ENCODE measurements at regions not wholly inside any gene's neighbourhood (a gene's known extent, or its start where the extent isn't known, plus 50 kb on each side); places are given as distances from the start of the nearest gene placed in this dataset.

DNA sequence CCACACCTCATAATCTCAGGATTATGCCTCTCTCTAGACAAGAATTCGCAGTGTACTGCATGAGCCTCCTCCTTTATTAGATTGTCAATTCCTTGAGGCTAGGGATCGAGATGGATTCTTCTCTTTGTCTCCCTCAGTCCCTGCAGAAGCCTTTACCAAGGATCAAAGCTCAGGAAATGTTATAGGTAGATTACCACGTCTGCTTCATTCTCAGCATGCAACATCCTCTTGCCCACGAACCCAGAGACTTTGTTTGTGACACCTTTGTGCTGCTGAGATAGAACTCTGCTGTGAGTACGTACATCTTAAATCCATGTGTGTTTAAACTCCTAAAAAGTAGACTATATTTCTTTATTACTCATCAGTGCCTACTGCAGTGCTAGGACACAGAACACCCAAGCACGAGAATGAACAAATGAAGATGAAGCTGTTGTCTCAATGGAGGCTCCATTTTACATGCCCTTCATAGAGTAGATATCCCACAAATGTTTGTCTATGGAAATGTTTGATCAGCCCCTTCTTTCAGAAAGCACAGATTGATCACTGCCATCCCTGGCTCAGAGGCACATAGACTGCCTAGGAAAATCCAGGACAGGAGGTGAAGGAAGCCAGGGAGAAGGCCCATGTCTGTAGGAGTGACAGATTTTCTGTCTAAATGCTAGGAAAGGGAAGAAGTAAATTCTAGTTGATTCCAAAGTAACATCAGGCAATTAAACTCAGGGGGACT is 98.8 kb upstream of the KLHL29 start:
- TF ChIP-seq, protein P1, sequence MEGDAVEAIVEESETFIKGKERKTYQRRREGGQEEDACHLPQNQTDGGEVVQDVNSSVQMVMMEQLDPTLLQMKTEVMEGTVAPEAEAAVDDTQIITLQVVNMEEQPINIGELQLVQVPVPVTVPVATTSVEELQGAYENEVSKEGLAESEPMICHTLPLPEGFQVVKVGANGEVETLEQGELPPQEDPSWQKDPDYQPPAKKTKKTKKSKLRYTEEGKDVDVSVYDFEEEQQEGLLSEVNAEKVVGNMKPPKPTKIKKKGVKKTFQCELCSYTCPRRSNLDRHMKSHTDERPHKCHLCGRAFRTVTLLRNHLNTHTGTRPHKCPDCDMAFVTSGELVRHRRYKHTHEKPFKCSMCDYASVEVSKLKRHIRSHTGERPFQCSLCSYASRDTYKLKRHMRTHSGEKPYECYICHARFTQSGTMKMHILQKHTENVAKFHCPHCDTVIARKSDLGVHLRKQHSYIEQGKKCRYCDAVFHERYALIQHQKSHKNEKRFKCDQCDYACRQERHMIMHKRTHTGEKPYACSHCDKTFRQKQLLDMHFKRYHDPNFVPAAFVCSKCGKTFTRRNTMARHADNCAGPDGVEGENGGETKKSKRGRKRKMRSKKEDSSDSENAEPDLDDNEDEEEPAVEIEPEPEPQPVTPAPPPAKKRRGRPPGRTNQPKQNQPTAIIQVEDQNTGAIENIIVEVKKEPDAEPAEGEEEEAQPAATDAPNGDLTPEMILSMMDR (IDR thresholded peaks at IDR 0.05; ENCODE audit: low read depth, low read length): no peak
- H3K4me3 ChIP-seq (replicated peaks in 1 of 2; ENCODE audit: low read depth in 2 of 2, low read length in 2 of 2): no peak overlapping the region

GRCh38 chr2:23286758-23287704 is 97.9 kb upstream of the KLHL29 start:
- no peak overlapping the region for H3K4me3 ChIP-seq (replicated peaks in 1 of 2; ENCODE audit: low read depth in 2 of 2, low read length in 2 of 2)
- TF ChIP-seq, protein P1 (IDR thresholded peaks at IDR 0.05; ENCODE audit: low read depth, low read length): no peak
- DNase-seq (ENCODE audit: low read depth in 2 of 2): peak; percentile 69 to 84

More for the DNA sequence above, 98.8 kb upstream of the KLHL29 start:
- no peak for DNase-seq (ENCODE audit: low read depth in 2 of 2)

DNA sequence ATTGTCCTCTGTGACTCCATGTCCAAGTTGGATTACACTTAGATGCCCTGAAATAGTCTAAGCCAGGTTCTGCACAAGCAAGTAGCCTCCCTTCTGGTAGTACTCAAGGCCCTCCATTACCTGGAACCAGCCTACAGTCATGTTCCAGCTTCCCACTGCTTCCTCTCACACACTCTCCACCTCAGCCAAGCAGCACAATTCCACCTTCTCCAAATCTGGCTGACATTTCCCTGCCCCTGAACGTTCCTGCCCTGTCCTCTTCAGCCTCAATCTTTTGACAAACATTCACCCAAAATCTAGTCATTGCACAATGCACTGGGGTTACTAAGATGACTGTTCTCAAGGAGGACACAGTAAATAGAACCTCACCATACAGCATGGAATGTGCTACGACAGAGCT is 95.3 kb upstream of the KLHL29 start:
- no peak overlapping the region for H3K4me3 ChIP-seq (replicated peaks in 1 of 2; ENCODE audit: low read depth in 2 of 2, low read length in 2 of 2)
- no peak for DNase-seq (ENCODE audit: low read depth in 2 of 2)
- TF ChIP-seq, protein P1 (IDR thresholded peaks at IDR 0.05; ENCODE audit: low read depth, low read length): no peak

GRCh38 chr2:23291239-23291638 is 93.7 kb upstream of the KLHL29 start:
- TF ChIP-seq, protein P1 (IDR thresholded peaks at IDR 0.05; ENCODE audit: low read depth, low read length): no peak
- peak in 1 of 2 donors; percentile 34 for DNase-seq (ENCODE audit: low read depth in 2 of 2)
- no peak overlapping the region for H3K4me3 ChIP-seq (replicated peaks in 1 of 2; ENCODE audit: low read depth in 2 of 2, low read length in 2 of 2)

DNA sequence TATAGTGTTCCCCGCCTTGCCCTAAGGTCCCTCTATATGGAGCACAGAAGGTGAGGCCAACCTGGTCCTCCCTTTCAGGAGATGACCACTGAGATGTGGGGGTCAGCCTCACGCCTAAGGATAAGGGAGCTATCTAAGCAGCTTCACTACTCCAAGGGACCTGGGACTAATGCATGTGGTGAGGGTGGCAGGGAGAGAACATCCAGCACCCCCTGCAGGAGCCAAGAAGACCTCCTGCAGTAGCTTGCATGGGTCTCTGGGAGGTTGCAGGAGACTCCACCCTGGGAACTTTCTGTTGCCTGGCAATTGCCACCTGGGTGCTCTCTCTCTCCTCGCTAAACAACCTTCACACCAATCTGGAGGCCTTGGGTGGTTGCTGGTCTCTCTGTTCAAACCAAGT is 93.0 kb upstream of the KLHL29 start:
- no peak for DNase-seq (ENCODE audit: low read depth in 2 of 2)
- no peak overlapping the region for H3K4me3 ChIP-seq (replicated peaks in 1 of 2; ENCODE audit: low read depth in 2 of 2, low read length in 2 of 2)
- TF ChIP-seq, protein P1 (IDR thresholded peaks at IDR 0.05; ENCODE audit: low read depth, low read length): no peak

DNA sequence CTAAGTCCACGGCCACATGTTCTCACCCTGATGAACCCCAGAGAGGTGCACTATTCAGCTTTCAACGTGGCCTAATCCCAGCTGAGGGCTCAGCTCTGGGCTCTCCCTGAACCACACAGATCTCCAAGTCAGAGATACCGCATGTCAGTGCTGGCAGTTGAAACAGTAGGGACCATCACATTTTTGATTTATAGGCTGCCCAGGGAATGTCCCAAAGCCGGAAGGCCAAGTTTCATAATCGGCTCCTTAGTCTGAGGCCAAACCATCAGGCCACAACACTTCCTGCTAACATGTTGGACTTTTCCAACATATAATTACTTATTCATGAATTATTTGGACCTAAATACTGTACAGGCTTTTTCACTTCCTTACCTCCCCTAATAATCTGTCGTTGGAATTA is 91.9 kb upstream of the KLHL29 start:
- TF ChIP-seq, protein P1 (IDR thresholded peaks at IDR 0.05; ENCODE audit: low read depth, low read length): no peak
- peak; percentile 49 to 61 for DNase-seq (ENCODE audit: low read depth in 2 of 2)
- no peak overlapping the region for H3K4me3 ChIP-seq (replicated peaks in 1 of 2; ENCODE audit: low read depth in 2 of 2, low read length in 2 of 2)

Data from cardiac fibroblast (primary cell).